DND-41 (cell line): ENCODE measurements at regions not wholly inside any gene's neighbourhood (a gene's known extent, or its start where the extent isn't known, plus 50 kb on each side); places are given as distances from the start of the nearest gene placed in this dataset.
"Not testable (repeated sequence)": the region's sequence is repeated elsewhere in the genome, so short reads cannot be mapped to it uniquely, and the experiment has no call there.

ENCODE experiments used
- ATAC-seq: fragments of 200-7000 bp; cut with Tn5 transposase; 3 replicates; pipeline ENCODE4 v1.9.1; 2021; ENCODE audit warnings: low read depth; ENCODE audit not compliant: insufficient read depth
- DNase-seq: peaks from one replicate; pipeline ENCODE4 v3.0.0-alpha.2; 2020
- H2AFZ ChIP-seq: 2 replicates; pipeline ENCODE4 v1.6.0; 2012; ENCODE audit warnings: low read depth, low read length
- H3K27ac ChIP-seq: 2 replicates; pipeline ENCODE4 v1.5.1; 2012; ENCODE audit warnings: low read length, inconsistent platforms
- H3K27me3 ChIP-seq: fragments of 200-600 bp; sonication (generic); 2 replicates; pipeline ENCODE4 v1.6.0; 2012; ENCODE audit warnings: low read length, mild to moderate bottlenecking, inconsistent platforms; ENCODE audit not compliant: insufficient read depth, poor library complexity
- H3K36me3 ChIP-seq: 2 replicates; pipeline ENCODE4 v1.5.1; 2012; ENCODE audit warnings: low read length, inconsistent platforms; ENCODE audit not compliant: insufficient read depth
- H3K4me1 ChIP-seq: 2 replicates; pipeline ENCODE4 v1.5.1; 2012; ENCODE audit warnings: mild to moderate bottlenecking, low read length; ENCODE audit not compliant: insufficient read depth
- H3K4me2 ChIP-seq: 2 replicates; pipeline ENCODE4 v1.6.0; 2012; ENCODE audit warnings: mild to moderate bottlenecking, moderate library complexity, low read length, inconsistent platforms; ENCODE audit not compliant: insufficient read depth
- H3K4me3 ChIP-seq, 2 experiments: fragments of 200-600 bp in 1 of 2; shearing (Covaris generic) in 1 of 2; 2 replicates each; pipeline ENCODE4 v1.5.1; 2012 to 2016; ENCODE audit warnings: inconsistent platforms in 2 of 2, low read length in 2 of 2, mild to moderate bottlenecking in 2 of 2, low read depth in 1 of 2, moderate library complexity in 1 of 2
- H3K79me2 ChIP-seq: 2 replicates; pipeline ENCODE4 v1.6.0; 2012; ENCODE audit warnings: low read length, inconsistent platforms; ENCODE audit not compliant: insufficient read depth
- H3K9ac ChIP-seq: 2 replicates; pipeline ENCODE4 v1.6.0; 2012; ENCODE audit warnings: low read depth, mild to moderate bottlenecking, inconsistent platforms, low read length, moderate library complexity
- H3K9me3 ChIP-seq: 2 replicates; pipeline ENCODE4 v1.5.1; 2012; ENCODE audit warnings: low read length, moderate library complexity, mild to moderate bottlenecking, inconsistent platforms; ENCODE audit not compliant: insufficient read depth, severe bottlenecking
- H4K20me1 ChIP-seq: 2 replicates; pipeline ENCODE4 v1.6.0; 2012; ENCODE audit warnings: low read length; ENCODE audit not compliant: insufficient read depth
- CTCF ChIP-seq: IDR thresholded peaks from 2 replicates; pipeline ENCODE4 v1.5.1; 2012; ENCODE audit warnings: borderline replicate concordance, low read length, moderate library complexity, mild to moderate bottlenecking; ENCODE audit not compliant: poor library complexity, severe bottlenecking; ENCODE audit errors: extremely low read depth
- EZH2 ChIP-seq: IDR thresholded peaks from 3 replicates; pipeline ENCODE4 v1.6.1; 2012; ENCODE audit warnings: borderline replicate concordance, low read depth, mild to moderate bottlenecking, moderate library complexity, low read length, inconsistent platforms; ENCODE audit not compliant: severe bottlenecking

DNA sequence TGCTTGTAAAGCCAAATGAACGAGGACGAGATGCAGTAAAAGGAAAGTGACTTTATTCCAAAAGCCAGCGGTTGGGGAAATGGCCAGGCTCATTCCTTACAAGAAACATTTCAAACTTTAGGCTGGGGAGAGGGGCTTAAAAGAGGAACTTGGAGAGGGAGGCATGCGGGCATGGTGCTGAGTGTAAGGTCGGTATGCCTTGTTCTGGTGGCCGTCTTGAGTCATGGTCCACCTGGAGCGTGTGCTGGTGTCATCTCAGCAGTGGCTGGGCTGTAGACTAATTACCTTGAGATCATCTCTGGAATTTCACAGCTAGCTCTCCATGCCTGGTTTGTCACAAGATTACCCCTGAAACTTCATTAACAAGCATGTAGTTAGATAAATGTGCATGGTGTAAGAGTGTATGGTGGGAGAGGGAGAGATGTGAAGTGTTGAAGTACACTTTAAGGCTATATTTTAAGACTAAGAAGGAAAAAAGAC is 156.4 kb upstream of the PFN2 start:
- DNase-seq (no peak), ATAC-seq (no peak)
- H3K9me3 ChIP-seq, result no peaks in the 10 kb centered on the region
- H3K27me3 ChIP-seq, result peaks cover 14% of the 10 kb centered on the region
- H3K9ac ChIP-seq, result no peak overlapping the region
- no peak overlapping the region for H3K4me3 ChIP-seq
- no peaks in the 10 kb centered on the region for H3K4me1 ChIP-seq
- H3K27ac ChIP-seq, result no peak overlapping the region
- H2AFZ ChIP-seq, result no peak overlapping the region
- H3K4me2 ChIP-seq, result no peak overlapping the region
- no peaks in the 10 kb centered on the region for H4K20me1 ChIP-seq
- no peaks in the 10 kb centered on the region for H3K36me3 ChIP-seq
- TF ChIP-seq EZH2, result no peak
- TF ChIP-seq CTCF, result no peak
- no peaks in the 10 kb centered on the region for H3K79me2 ChIP-seq

- H3K9me3 ChIP-seq, result no peaks in the 10 kb centered on the region
- H3K36me3 ChIP-seq, result no peaks in the 10 kb centered on the region
- no peak overlapping the region for H3K9ac ChIP-seq
- H4K20me1 ChIP-seq, result no peaks in the 10 kb centered on the region
- H3K27me3 ChIP-seq, result peaks cover 7% of the 10 kb centered on the region
- ATAC-seq, result no peak
- H2AFZ ChIP-seq, result no peak overlapping the region
- no peak overlapping the region for H3K4me3 ChIP-seq
- no peak for DNase-seq
- H3K4me2 ChIP-seq, result no peak overlapping the region
- H3K27ac ChIP-seq, result no peak overlapping the region
- no peak for TF ChIP-seq CTCF
- TF ChIP-seq EZH2, result no peak
- H3K79me2 ChIP-seq, result no peaks in the 10 kb centered on the region
- no peaks in the 10 kb centered on the region for H3K4me1 ChIP-seq
Measured at GRCh38 chr3:150124142-150124541, 153.4 kb upstream of the PFN2 start.

GRCh38 chr3:150123249-150123648 is 152.6 kb upstream of the PFN2 start:
- H4K20me1 ChIP-seq, H3K9ac ChIP-seq, H3K4me2 ChIP-seq, H2AFZ ChIP-seq, ATAC-seq, H3K9me3 ChIP-seq, H3K4me3 ChIP-seq, H3K27me3 ChIP-seq, H3K27ac ChIP-seq, DNase-seq, H3K4me1 ChIP-seq, H3K79me2 ChIP-seq, H3K36me3 ChIP-seq: not testable (repeated sequence)

DNA sequence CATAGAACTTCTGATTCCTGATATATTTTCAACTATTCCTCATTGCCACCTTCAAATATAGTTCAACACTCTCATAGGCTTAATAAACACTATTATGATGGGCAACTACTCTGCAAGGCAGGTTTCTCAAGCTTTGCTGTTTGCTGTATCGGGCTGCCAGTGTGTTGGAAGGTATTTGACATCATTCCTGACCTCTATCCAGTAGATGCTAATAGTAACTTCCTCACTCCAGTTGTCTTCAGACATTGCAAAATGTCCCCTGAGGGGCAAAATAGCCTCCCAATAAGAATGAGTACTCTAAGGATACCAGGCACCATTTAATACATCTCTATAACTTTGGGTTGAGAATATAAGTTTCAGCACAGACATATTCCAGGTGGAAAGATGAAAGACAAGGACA is 147.5 kb upstream of the PFN2 start:
- no peak overlapping the region for H3K27ac ChIP-seq
- H3K4me2 ChIP-seq, result no peak overlapping the region
- H3K36me3 ChIP-seq, result no peaks in the 10 kb centered on the region
- H3K9ac ChIP-seq, result no peak overlapping the region
- H3K4me3 ChIP-seq, result no peak overlapping the region
- peaks cover 7% of the 10 kb centered on the region for H3K27me3 ChIP-seq
- H2AFZ ChIP-seq, result no peak overlapping the region
- TF ChIP-seq CTCF, result no peak
- TF ChIP-seq EZH2, result no peak
- H3K79me2 ChIP-seq, result no peaks in the 10 kb centered on the region
- DNase-seq, result no peak
- ATAC-seq, result no peak
- no peaks in the 10 kb centered on the region for H3K9me3 ChIP-seq
- no peaks in the 10 kb centered on the region for H3K4me1 ChIP-seq
- no peaks in the 10 kb centered on the region for H4K20me1 ChIP-seq
